HG03520 (cell line): ENCODE measurements at regions not wholly inside any gene's neighbourhood (a gene's known extent, or its start where the extent isn't known, plus 50 kb on each side); places are given as distances from the start of the nearest gene placed in this dataset.
"Not testable (repeated sequence)": the region's sequence is repeated elsewhere in the genome, so short reads cannot be mapped to it uniquely, and the experiment has no call there.

Experiments
- ATAC-seq: cut with Tn5 transposase; IDR thresholded peaks from one replicate; pipeline ENCODE4 v1.9.1; 2021; ENCODE audit warnings: mild to moderate bottlenecking, moderate library complexity; ENCODE audit not compliant: unreplicated experiment

DNA sequence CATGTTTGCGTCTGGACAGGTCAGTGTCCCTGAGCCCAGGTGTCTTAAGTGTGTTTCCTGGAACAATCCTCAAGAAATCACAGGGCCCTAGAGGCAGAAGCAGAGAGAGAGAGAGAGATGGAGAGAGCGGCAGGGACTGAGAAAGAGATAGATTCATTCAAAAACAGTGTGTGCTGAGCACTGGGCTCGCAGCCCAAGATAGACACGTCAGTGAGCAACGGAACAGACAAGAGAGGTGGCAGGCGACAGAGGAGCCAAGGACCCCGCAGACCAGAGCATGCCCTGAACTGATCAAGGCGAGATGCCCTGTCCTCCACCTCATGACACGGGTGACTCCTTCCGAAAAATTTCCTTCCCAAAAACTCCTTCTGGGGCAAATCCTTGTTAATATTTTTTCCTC, 362.0 kb upstream of the SULF2 start:
- ATAC-seq, result no peak

DNA sequence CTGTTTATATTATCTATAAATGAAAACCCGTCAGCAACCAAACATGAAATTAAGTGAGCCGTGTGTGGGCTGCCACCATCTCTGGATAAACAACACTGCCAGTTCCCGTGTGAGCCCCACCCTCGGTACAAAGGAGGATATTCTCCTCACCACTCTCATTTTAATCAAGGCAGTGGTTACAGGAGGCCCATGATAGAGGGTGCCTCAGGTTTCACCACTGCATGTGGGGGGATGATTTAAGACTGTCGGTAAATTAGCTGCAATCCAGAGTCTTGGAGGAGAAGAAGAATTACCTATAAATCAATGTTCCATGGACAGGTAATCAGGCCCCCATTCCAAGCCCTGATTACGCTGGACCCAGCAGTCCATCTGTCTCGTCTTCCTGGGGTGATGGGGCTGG, 361.6 kb upstream of the SULF2 start:
- ATAC-seq, result no peak

DNA sequence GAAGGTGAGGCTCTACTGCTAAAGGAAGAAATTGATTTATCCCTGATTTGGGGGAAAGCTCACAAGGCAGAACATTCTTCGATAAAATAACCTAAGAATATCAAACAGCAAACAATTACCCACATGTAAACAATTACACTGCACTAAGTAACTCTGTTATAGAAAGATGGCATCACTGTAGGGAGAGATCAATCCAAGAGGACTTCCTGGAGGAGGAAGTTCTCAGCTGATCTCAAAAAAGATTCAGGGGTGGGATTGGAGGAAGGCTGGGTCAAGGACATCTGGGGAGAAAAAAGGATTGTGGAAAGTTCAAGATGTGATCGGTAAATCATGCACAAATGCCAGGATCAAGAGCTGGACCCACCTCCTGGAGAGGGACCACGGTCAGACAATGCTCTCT, 361.0 kb upstream of the SULF2 start:
- no peak for ATAC-seq

DNA sequence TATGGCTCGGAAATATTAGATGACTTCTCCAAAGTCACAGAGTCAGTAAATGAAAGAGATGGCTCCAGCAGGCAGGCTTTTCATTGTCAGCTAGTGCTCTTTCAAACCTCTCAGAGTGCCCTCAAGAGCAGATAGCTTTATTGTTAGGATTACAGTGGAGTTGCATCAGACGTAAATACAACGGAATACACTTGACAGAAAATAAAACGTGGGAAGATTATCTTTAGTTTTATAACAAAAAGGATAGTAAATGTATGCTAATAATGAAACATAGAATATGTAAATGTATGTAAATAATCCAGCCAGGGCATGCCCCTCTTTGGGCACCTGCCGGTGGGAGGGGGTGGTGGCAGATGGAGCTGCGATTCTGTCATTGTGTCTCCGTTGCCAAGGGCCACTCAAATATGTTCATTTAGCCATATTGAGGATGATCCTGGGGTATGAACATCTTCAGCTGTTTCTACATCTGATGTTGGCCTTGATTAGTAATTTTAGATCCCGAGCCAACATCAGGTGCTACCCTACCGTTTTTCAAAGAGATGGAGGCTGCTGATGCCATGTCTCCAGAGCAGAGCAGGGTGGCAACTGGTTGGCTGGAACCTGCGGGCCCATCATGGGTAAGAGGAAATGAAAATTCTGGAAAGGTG, 358.3 kb upstream of the SULF2 start:
- no peak for ATAC-seq

DNA sequence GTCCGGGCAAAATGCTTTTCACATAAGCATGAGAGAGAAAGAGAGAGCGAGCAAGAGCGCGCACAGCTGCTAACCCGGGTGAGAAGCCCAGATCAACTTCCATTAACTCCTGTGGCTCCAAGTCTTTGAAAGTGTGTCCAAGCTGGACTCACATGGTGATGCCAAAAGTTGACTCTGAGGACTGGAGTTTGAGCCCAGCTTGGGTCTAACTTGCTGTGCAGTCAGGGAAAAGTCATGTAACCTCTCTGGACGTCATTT, 357.2 kb upstream of the SULF2 start:
- ATAC-seq, result no peak

DNA sequence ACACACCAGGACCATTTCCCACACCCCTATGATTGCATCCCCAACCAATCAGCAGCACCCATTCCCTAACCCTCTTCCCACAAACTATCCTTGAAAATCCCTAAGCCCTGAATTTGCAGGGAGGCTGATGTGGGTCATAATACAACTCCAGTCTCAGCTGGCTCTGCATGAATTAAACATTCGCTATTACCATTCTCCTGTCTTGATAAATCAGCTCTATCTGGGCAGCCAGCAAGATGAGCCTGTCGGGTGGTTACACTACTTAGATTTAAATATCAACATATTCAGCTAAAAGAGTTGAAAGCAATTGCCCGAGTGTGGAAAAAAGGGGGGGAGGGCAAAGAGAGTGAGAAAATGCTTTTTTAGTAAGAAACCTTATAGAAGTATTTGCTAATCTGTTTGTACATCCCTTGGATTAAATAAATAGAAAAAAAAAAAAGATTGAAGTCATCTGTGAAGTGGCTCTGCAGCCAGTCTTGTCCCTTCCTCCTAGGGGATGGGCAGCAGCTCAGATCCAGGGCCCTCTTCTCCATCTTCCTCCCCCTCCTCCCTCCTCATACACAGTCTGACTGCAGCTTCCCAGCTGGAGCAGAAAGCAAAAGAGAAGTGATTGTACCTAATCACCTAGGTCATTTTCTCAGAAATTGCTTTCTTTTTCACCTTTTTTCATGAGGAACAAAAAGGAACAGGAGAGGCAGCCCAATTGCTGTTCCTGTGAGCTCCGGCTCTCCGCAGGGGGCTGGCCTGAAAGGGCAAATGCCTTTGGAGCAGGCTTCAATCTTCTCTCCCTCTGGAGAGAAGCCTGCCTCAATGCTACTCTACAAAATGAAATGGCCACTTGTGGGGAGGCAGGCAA, 356.6 kb upstream of the SULF2 start:
- no peak for ATAC-seq

DNA sequence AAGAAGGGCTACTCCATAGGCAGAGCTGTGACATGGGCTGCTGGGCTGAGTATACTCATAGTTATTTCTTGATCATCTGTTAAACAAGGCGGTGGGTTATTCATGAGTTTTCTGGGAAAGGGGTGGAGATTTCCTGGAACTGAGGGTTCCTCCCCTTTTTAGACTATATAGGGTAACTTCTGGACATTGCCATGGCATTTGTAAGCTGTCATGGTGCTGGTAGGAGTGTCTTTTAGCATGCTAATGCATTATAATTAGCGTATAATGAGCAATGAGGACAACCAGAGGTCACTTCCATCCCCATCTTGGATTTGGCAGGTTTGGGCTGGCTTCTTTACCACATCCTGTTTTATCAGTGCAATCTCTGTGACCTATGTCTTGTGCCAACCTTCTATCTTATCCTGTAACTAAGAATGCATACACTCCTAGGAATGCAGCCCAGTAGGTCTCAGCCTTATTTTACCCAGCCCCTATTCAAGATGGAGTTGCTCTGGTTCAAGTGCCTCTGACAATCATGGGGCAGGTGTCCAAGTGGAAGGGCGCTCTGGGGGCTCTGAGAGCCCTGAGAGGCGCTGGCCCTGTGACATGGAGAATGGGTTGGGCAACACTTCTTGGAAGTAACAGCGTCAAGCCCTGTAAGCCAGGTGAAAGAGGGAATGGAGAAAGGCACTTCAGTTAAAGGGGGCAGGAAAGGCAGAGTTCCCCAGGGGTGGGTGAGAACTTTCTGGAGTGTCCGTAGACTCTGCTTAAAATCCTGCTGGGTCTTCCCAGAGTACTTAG, 354.2 kb upstream of the SULF2 start:
- ATAC-seq, result no peak

DNA sequence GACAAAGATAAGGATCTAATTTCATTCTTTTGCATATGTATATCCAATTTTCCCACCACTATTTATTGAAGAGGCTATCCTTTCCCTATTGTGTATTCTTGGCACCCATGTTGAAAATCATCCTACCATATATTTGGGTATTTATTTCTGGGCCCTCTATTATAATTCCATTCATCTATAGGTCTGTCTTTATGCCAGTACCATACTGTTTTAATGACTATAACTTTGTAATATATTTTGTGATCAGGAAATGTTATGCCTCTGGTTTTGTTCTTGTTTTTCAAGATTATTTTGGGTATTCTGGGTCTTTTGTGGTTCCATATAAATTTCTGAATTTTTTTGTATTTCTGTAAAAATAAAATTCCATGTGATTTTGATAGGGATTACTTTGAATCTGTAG, 347.6 kb upstream of the SULF2 start:
- ATAC-seq, result no peak

DNA sequence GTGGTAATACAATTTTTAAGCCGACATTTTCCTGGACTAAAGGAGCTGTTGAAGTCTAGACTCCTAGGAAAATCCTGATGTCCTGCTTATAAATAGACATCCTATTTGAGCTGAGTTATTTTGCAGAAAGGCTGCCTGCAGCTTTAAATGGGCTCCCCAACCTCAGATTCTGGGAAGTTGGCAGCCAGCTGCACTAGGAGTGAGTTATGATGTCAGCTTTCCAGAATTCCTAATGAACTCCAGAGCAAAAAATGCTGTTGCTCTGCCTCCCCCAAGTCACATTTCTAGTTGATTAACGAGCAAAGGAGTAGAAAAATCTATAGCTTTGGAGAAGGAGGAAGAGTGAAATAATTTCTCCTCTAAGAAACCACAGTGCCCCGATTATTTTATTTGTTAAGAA, 346.3 kb upstream of the SULF2 start:
- ATAC-seq, result no peak

DNA sequence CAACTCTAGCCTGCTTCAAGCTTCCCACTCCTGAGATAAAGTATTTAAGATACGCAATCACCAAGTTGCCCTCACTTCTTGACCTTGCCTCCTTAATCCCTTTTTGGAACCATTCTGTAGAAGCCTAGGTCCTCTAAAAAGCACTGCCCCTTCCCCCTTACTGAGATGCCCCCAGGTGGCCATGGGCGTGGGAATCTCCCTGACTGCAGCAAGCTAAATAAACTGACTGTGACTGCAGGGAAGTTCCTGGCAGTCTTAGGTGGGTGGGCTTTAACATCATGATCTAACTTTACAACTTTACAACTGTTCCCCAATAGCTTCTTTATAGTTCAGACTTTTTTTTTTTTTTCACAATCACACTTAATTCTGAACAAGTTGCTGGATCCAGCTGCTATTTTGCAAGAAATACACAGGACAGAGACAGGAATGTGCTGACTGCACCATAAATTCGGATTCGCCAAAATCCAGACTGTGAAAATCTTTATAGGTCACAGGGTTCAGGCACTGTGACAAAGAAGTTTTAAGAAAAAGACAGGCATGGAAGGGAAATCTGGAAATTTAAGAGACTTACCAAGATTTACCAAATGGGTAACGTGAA, 344.2 kb upstream of the SULF2 start:
- ATAC-seq, result no peak

DNA sequence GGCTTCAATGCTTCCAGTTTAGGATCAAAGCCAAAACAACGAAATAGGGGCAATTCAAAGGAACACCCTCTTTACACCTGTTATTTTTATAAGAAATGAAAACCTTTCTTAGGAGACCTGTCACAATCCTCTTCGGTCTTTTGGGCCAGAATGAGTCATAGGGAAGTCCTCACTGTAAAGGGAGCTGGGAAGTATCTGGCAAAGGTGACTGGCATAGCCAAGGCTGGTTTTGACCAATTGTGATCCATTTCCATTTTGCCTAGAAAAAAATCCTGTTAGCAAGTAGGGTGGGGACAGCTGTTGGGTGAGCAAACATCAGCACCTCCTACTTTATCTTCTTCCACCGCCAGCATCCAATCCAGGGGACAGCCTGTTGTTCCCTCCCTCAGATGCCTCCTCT, 343.2 kb upstream of the SULF2 start:
- ATAC-seq, result no peak

DNA sequence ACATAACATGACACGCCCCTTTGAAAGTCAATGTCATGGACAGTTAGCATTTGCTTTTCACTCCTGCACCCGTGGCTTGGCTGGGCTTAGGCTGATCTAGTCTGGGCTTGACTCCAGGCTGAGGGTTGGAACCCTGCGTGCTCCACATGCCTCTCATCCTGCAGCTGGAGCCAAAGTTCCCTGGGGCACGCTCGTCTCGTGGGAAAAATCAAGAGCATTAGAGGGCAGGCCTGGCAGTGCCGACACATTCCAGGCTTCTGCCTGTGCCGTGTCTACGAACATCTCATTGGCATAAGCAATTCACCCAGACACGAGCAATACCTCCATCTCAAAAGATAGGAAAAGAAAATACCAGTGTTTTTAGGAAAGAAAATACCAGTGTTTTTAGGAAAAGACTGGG, 342.7 kb upstream of the SULF2 start:
- not testable (repeated sequence) for ATAC-seq

DNA sequence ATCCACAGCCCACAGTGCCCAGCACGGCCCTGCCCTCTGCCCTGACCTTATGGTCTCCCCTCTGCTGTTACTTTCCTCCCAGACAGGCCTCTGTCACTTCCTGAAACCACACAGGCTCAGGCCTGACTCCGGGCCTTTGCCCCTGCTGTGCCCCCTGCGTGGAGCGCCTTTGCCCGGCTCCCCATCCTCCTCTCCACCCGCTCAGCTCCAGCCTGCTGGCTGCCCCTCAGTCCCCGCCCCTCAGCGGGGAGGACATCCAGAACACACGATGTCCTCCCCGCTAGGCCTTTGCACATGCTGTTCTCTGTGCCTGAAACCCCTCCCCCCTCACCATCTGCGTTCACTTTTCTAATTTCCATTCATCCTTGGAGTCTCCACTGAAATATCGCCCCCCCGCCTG, 341.9 kb upstream of the SULF2 start:
- not testable (repeated sequence) for ATAC-seq

DNA sequence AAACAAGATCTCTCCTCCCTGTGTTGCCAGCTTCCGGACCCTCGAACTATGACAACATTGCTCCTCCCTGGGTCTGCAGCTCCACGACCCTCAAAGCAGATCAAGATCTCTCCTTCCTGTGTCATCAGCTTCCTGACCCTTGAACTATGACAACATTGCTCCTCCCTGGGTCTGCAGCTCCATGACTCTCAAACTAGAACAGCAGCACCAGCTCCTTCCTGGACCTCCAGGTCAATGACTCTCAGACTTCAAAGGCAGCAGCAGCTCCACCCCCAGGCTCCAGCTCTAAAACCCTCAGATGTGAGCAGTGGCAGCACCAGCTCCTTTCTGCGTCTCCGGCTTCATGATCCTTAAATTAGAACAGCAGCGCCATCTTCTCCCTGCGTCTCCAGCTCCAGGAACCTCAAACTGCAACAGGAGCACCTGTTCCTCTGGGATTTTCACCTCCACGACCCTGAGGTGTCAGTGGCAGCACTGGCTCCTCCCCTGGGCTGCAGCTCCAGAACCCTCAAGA, 341.0 kb upstream of the SULF2 start:
- no peak for ATAC-seq

DNA sequence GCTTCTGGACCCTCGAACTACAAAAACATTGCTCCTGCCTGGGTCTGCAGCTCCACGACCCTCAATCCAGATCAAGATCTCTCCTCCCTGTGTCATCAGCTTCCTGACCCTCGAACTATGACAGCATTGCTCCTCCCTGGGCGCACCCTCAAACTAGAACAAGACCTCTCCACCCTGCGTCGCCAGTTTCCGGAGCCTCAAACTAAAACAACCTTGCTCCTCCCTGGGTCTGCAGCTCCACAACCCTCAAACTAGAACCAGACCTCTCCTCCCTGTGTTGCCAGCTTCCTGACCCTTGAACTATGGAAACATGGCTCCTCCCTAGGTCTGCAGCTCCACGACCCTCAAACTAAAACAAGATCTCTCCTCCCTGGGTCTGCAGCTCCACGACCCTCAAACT, 339.7 kb upstream of the SULF2 start:
- no peak for ATAC-seq

DNA sequence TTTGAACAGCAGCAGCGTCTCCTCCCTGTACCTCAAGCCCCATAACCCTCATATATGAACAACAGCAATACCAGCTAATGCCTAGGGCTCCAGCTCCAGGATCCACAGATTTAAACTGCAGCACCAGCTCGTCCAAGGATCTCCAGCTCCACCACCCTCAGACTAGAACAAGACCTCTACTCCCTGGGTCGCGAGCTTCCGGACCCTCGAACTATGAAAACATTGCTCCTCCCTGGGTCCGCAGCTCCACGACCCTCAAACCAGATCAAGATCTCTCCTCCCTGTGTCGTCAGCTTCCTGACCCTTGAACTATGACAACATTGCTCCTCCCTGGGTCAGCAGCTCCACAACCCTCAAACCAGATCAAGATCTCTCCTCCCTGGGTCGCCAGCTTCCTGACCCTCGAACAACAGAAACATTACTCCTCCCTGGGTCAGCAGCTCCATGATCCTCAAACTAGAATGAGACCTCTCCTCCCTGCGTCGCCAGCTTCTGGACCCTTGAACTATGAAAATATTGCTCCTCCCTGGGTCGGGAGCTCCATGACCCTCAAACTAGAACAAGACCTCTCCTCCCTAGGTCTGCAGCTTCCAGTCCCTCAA, 339.0 kb upstream of the SULF2 start:
- ATAC-seq, result no peak

DNA sequence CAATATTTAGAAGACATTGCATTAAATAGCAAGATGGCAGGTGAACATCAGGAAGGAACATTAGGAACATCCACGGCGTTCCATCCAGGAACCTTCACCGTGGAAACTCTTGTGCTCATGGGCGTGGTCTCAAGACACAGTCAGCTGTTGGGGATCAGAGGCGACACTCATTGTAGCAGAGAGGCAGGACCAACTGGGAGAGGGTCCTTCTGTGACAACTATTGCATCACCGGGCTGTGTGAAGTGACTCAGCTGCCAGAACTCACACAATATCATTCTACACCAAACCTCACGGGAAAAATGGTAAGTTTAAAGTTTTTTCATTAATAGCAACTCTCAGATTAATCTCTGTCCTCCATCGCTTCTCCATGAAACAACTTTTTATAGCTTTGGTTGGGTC, 334.8 kb upstream of the SULF2 start:
- ATAC-seq, result no peak

DNA sequence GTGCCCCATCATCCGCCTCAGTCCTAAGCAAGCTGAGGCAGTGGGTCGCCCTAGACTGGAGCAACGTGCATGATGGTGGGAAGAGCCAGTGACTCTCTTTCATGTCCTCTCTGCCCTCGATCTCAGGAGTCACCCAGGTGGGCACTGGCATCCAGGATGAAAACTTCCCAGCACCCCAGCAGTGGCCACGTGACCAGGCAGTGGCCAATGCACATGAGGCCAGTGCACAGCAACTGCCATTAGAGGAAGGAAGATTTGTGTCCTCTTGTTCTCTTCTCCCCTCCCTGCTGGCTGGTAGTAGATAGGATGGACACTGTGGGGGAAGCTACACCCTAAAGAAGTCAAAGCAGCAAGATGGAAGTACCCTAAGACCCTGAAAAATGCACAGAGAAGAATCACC, 334.1 kb upstream of the SULF2 start:
- not testable (repeated sequence) for ATAC-seq

DNA sequence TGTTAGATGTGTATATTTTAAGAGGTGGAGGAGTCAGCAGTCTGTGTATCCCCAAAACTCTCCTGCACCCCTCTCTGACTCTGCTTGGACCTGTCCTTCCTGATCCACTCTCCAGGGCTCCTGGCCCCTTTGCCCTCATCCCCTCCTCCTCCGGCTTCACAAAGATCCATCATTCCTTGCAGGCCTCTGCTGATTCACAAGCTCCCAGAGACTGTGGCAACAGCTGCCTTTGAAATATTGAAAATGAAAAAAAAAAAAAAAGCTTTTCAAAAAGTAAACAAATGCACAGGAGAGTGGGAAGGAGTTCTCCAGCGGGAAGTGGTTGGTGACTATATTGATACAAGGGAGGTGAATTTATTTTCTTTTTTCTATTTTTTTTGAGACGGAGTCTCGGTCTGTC, 330.2 kb upstream of the SULF2 start:
- no peak for ATAC-seq

DNA sequence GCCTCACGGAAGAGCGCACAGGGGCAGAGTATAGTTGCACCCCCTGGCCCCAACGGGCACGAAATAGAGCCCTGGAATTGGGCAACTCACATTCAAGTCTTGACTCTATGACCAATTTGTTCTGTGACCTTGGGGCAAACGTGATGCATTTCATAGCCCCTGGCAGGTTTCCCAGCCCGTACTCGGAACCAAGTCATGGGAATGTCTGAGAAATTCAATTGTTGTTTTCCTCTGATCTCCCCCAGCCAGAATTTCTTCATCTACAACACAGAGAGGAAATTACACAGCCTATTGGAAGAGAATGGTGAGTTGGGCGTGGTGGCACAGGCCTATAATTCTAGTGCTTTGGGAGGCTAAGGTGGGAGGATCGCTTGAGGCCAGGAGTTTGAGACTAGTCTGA, 322.3 kb upstream of the SULF2 start:
- ATAC-seq, result no peak

DNA sequence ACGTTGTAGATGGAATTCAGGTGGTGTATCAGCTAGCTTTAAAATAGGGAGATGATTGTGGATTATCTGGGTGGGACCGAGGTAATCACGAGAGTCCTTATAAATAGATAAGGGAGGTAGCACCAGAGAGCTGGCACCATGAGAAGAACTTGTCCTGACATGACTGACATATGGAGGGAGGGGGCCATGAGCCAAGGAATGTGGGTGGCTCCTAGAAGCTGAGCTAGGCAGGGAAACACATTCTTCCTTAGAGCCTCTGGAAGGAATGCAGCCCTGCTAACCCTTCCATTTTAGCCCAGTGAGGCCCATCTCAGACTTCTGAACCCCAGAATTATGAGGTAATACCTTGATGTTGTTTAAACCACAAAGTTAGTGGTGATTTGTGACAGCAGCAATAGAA, 321.1 kb upstream of the SULF2 start:
- no peak for ATAC-seq
